Left renal cortex interstitium (tissue), 4 donors: ENCODE measurements at regions not wholly inside any gene's neighbourhood (a gene's known extent, or its start where the extent isn't known, plus 50 kb on each side); places are given as distances from the start of the nearest gene placed in this dataset.
"Not testable (repeated sequence)": the region's sequence is repeated elsewhere in the genome, so short reads cannot be mapped to it uniquely, and the experiment has no call there.

Experiments used
- DNase-seq, 4 donors: peaks; one replicate each; pipeline ENCODE4 v3.0.0-alpha.2; 2013; ENCODE audit warnings: low read depth in 4 of 4, low spot score in 2 of 4, missing footprints in 1 of 4

DNA sequence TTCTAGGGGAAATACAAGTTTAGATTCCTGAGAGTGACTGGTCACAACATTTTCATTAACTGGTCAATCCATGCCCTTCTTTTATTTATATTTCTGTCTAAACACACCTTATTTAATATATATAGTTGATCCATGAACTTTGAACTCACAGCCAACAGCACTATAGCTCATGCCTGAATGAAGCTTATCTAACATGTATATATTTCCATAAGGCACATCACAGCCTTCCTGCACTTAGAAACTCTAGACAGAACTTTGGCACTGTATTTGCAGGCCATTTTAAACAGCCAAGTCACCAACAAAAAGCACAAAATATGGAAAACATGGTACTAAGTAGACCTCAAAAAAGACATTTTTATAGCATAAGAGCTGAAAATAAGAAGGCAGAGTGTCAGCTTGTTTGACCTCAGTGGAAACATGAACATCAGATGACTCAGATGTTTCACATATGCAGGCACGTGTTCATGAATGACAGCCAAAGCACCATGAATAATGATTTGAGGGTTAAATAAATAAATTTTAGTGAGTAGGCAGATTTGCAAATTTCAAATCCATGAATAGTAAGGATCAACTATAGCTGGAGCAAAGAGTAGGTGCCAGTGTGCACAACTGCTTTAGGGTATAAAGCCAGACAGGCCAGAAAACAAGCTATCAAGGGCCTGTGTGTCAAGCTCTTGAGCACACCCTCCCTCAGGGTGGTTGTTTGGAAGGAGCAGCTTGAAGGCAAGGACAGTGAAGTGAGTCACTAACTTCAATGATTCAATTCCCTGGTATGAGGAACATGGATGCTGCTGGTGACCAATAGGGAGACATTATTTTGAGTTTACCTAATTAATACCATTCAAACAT lies 88.9 kb upstream of the NT5E start:
- DNase-seq = no peak

DNA sequence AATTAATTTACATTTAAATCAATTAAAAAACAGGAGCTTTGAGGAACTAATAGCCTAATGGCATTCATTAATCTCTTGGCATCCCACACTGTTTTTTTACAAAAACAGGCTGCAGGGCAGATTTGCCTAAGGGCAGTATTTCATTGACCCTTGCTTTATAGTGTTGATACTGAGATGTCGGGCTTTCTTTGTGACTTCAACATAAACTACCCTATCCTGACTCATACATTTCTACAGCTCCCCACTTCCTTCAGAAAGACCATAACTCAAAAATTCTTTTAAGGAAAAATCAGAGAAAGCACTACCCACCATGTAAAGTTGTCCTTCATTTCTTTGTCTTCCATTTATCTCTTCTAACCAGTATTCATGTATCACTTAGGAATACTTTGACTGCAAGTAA lies 92.2 kb upstream of the NT5E start:
- no peak for DNase-seq

DNA sequence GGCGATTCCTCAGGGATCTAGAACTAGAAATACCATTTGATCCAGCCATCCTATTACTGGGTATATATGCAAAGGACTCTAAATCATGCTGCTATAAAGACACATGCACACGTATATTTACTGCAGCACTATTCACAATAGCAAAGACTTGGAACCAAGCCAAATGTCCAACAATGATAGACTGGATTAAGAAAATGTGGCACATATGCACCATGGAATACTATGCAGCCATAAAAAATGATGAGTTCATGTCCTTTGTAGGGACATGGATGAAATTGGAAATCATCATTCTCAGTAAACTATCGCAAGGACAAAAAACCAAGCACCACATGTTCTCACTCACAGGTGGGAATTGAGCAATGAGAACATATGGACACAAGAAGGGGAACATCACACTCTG lies 93.1 kb upstream of the NT5E start:
- not testable (repeated sequence) for DNase-seq

DNA sequence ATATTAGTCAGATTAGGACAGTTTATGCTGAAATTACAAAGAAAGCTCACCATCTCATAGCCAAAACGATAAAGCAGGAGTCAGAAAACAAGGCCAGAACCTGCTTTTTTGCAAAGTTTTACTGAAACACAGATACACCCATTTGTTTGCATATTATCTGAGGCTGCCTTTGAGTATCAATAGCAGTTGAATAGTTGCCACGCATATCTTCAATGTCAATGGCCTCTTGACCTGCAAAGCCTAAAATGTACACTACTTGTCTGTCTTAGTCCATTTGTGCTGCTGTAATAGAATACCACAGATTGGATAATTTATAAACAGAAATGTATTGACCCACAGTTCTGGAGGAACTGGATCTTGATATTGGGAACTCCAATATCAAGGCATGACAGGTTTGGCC lies 94.1 kb upstream of the NT5E start:
- DNase-seq = no peak

DNA sequence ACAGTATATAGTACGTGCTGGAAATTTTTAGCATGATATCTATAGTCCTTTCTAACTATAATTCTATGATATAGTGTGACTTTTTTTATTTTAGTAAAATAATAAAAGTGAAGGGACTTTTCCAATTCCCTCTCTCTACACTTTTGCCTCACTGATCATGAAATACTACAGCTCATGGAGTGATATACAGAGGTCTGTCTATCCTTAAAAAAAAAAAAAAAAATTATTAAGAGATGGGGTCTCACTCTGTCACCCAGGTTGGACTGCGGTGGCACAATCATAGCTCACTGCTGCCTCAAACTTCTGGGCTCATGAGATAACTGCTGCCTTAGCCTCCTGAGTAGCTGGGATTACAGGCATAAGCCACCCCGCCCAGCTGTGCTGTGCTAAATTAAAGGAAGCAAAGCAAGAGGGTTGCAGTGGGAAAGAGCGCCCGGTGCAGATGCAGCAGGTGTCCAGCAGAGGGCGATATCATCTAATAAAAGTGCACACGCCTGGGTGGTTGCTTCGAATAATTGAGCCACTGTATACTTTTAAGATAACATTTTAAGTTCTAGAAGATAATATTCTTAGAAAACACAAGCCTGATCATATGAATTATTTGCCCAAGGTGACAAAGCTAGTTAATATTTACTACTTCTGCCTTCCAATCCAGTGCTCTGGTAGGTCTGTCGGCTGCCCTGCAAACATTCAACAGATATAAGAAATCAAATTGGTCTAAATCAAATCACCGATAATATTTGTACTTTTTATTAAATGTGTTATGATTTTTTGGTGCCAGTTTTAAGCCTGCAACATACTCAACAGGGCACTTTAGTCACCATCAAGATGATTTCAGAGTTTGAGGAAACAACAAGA lies 94.9 kb upstream of the NT5E start:
- peak; percentile 8 to 25 (median 20) for DNase-seq

DNA sequence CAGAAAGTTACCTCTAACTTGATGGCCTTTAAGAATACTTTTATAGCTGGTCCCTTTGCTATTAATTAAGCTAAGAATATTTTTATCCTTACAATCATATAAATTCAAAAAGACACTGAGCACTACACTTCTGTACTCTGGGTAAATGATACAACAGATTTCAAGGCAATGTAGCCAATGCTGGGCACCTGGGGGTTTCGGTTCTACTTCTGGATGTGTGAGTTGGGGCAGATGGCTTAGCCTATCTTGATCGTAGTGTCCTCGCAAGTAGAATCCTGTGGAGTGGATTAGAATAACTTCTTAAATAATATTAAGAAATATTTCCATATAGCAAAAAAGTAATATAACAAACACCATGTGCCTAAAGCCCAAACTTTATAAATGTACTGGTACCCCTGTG lies 96.9 kb upstream of the NT5E start:
- DNase-seq = no peak

DNA sequence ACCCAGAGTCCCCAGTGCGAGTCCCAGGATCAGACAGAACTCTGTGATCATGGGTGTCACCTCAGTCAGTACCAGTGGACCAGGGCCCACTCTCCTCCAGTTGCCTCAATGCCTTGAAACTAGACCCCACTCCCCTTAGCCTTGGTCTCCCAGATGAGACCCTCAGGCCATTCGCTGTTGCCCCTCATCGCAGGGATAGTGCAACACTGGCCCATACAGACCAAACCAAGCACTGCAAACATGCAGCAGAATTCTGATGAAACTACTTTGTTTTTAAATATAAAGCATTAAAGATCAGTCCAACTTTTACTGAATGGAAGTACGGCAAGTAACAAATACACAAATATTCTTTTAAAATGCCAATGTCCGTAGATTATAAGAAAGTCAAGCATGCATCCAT lies 101.2 kb upstream of the NT5E start:
- DNase-seq = no peak

DNA sequence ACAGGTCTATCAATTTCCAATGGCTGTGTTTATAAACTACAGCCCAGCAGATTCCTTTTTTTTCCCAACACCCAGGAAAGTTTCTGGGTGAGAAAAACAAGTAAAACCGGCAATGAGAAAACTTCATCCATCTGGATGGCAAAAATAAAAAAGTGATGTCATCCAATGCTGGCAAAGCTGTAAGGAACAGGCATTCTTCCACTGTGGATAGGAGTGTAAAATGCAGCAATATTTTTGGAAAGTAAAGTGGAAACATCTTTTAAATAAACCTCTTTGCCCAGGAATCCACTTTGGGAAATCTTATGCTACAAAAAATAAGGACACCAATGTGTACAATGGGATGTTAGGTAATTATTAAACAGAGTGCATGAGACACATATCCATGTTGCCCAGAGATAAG lies 102.1 kb upstream of the NT5E start:
- DNase-seq = no peak

DNA sequence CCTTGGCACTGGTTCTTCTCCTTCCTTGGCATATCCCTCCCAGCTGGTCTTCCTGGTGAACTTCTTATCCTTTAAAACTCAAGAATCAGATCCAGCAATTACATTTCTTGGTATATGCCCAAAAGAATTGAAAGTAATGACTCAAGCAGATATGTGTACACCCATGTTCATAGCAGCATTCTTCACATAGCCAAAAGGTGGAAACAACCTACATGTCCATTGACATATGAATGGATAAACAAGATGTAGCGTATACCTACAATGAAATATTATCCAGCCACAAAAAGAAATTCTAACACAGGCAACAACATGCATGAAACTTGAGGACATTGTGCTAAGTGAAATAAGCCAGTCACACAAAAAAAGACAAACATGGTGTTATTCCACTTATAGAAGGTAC lies 103.7 kb upstream of the NT5E start:
- no peak for DNase-seq

DNA sequence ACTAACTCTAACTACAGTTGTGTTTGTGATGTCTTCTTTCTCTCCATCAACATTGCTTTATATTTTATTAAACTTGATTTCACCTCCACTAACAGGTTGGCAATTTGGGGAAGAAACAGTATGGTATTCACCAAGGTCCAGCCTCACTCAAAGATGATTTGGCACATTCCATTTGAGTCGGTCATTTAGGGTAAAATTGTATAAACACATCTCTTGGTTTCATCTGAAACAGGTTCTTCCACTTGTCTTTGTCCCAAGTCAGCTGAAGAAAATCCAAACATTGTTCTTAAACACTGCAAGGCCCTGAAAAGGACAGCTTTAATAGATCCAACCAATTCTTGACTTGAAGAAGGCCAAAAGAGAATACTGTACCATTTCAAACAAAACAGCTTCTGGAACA lies 104.9 kb upstream of the NT5E start:
- DNase-seq = no peak

DNA sequence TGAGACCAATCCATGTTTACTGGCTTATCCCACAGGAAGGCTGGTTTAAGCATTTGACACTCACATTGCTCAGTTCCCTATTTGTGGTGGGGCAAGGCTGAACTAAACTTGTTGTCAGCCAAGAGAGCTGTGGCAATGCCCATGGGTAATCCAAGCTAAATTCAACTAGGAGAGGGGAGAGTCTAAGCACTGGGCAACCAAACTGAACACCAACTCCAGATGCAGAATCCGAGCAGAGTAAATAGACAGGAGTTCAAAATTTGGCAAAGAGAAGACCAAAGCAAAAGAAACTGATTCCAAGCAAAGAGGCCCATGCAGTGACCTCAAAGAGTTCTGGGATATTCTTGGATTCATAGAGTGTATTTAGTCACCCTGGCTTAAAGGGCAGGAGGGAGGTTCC lies 106.5 kb upstream of the NT5E start:
- no peak for DNase-seq

DNA sequence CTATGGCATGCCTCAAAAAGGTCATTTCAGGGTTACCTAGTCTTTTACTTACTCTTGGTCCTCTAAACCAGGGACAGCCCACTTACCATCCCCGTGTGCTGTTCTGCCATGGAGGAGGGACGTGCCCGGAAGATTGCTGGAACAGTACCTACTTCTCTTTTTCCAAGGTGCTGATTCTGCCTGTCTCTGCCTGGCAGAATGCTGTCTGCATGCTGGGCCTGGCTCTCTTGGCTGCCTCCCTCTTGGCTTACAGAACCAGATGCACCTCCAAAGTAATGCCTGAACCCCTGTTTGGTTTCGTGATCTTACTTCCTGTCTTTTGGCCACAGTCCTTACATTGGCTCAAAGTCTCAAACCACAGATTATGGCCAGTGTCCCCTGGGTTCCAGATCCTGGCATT lies 120.7 kb upstream of the NT5E start:
- DNase-seq = no peak

DNA sequence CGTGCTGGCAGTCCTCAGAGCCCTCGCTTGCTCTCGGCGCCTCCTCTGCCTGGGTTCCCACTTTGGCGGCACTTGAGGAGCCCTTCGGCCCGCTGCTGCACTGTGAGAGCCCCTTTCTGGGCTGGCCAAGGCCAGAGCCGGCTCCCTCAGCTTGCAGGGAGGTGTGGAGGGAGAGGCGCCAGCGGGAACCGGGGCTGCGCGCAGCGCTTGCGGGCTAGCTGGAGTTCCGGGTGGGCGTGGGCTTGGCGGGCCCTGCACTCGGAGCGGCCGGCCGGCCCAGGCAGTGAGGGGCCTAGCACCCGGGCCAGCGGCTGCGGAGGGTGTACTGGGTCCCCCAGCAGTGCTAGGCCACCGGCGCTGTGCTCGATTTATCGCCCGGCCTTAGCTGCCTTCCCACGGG lies 124.1 kb upstream of the NT5E start:
- not testable (repeated sequence) for DNase-seq

DNA sequence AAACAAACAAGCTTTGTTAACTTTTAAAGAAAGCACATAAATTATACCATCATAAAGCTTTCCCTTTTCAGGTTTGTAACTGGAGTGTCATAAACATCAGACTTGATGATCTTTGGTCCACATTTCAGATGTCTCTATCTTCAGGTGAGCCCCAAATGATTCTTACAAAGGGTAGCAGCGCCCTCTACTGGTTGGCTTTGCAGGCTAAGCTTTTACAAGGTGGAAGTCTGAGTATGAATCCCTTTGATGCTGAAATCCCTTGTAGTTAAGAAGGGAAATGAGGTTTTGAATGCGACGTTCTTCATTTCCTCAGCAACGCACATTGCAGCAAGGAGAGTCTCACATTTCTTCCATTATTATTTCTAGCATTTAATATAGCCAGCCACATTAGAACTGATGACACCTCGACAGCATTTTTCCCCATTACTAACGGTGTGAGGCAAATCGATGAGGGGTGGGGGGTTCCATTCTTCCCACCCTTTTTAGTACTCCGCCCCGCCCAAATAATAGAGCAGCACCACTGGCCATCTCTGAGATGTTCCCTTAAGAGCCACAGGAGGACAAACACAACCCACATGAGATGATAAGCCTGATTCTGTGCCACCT lies 126.3 kb upstream of the NT5E start:
- DNase-seq = peak; percentile 37 to 67 (median 47)

DNA sequence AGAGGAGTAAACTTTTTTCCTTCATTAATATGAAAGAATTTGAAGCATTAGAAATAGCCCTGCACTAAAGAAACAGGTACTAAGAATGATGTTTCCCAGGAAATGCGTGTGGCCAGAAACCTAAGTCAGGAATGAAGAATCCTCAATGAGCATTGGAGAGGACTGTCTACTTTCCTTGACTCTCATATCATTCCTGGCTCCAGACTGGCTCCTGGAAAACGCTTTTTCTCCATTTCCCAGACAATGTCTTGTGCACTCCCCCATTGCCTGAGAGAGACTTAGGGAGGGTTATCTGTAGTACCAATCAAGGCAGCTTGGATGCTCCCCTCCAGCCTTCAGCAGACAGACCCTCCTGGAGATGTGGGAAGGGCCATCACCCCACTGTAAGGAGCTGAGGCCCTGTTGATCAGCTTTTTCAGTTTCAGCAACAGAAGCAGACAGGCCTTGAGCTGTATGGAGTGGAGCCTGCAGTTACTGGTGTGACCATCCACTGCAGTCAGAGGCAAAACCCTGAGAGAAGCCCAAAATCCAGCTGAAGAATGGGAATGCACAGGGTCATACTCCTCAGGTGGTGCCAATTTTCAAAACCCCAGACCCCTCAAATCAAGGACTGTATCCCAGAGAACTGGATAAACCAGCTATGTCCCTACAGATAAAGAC lies 127.3 kb upstream of the NT5E start:
- no peak for DNase-seq

DNA sequence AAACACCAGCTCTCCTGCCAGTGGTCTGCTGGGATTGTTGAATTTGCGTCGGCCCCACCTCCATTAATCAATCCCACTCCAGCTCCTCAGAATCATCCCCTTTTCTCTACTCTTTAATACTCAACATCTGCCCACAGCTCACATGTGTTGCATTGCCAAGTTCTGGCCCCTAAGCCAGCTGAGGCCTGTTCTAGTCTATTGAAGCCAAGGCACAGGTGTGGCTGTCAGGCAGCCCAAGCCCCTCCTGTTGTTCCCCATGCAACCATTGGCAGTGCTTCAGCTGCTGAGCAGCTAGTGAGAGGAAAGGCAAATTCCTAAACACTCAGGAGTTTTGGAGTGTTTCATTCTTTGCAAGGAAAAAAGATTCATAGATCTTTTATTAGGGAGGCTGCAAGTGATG lies 128.0 kb upstream of the NT5E start:
- DNase-seq = no peak

DNA sequence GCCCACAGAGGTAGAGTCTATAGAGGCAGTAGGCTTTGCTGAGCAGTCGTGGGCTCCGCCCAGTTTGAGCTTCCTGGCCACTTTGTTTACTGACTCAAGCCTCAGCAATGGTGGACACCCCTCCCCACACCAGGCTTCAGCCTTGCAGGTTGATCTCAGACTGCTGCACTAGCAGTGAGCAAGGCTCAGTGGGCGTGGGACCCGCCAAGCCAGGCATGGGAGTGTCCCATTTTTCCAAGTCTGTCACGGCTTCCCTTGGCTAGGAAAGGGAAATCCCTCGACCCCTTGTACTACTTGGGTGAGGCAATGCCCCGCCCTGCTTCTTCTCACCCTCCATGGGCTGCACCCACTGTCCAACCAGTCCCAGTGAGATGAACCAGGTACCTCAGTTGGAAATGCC lies 135.3 kb upstream of the NT5E start:
- no peak for DNase-seq

DNA sequence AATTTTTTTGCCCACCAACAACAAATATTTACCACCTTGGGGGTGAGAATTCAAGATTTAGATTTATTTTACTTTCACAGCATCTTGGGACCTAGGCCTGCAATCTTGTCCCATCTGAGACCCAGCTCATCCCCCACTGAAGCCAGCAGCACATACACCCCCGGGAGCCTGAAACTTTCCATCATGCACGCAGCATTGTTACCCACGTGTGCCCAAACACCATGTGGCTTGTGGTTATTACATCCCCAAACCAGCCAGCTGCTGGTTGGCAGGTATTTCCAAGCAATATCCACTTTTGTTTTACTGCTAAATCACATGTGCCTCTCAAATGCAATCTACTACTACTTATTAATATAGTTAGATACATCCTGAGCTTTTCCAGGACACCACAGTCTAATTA lies 149.3 kb upstream of the NT5E start:
- DNase-seq = no peak

DNA sequence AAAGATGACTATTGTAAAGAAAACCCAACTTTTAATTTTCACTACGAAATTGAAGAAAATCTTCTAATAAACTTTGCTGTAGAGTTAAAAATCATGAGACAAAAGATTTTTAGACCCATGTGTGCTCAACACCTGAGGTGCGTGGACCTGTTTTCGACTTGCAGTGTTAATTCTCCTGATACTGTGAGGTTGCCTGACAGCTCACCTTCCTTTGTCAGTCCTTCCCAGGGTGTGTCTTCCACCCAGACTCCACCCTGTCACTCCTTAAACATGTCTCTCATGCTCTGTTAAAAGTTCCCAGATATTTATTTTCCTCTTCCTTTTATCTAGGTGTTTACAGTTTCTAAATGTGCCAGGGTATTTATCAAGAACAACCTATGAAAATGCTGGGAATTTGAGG lies 151.3 kb upstream of the NT5E start:
- DNase-seq = no peak

DNA sequence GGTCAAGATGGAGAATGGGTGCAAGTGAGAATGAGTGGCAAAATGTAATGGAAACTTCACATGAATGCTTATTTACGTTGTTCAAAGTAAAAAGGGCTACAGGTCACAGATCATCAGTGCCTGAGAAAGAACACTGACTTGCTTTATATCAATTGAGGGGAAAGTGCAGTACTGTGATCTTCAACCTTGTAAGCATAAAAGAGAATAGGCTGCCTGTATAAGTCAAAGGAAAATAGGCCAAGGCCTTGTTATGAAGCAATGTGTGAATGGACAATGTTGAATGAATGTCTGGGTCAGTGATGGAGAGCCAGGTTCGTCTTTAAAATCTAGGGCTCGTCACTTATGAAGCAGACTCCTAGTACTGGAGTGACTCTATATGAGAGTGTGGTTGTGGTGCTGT lies 158.6 kb upstream of the NT5E start:
- no peak for DNase-seq

DNA sequence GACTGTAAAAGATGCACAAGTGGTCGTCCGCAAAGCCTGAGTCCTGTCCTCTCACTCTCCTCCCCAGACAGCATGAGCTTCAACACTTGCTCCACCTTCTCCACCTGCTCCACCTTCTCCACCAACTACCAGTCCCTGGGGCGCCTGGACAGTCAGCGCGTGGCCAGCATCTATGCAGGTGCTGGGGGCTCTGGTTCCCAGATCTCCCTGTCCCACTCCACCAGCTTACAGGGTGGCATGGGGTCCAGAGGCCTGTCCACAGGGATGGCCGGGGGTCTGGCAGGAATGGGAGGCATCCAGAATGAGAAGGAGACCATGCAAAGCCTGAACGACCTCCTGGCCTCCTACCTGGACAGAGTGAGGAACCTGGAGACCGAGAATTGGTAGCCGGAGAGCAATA lies 162.2 kb upstream of the NT5E start:
- no peak for DNase-seq
